ENCODE measurements at regions not wholly inside any gene's neighbourhood (a gene's known extent, or its start where the extent isn't known, plus 50 kb on each side); places are given as distances from the start of the nearest gene placed in this dataset.

- ATAC-seq, result no peak
- H3K36me3 Mint-ChIP-seq (ENCODE audit: low read depth), result peaks cover 1% of the 10 kb centered on the region
- no peaks in the 10 kb centered on the region for H3K4me1 Mint-ChIP-seq
- no peak overlapping the region for H3K27ac Mint-ChIP-seq
- no peak for DNase-seq
- H3K27me3 Mint-ChIP-seq, result no peaks in the 10 kb centered on the region
- no peaks in the 10 kb centered on the region for H3K9me3 Mint-ChIP-seq
- no peak overlapping the region for H3K4me3 Mint-ChIP-seq
These were observed 510.5 kb downstream of the SLITRK6 start for GRCh38 chr13:85288698-85289097.

DNA sequence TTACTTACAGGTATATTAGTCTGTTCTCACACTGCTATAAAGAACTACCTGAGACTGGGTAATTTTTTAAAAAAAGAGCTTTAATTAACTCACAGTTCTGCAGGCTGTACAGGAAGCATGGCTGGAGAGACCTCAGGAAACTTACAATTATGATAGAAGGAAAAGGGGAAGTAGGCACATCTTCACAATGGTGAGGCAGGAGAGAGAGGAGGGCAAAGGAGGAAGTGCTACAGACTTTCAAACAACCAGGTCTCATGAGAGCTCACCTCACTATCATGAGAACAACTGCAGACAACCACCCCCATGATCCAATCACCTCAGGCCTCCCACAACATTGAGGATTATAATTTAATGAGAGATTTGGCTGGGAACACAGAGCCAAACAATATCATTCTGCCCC, 511.7 kb downstream of the SLITRK6 start:
- DNase-seq, result no peak
- Mint-ChIP-seq H3K27me3 (no peaks in the 10 kb centered on the region), H3K9me3 (no peaks in the 10 kb centered on the region), H3K27ac (no peak overlapping the region), H3K4me3 (no peak overlapping the region), H3K36me3 (ENCODE audit: low read depth) (peaks cover 1% of the 10 kb centered on the region), H3K4me1 (no peaks in the 10 kb centered on the region)
- ATAC-seq, result no peak

GRCh38 chr13:85286081-85286480, 513.1 kb downstream of the SLITRK6 start:
- Mint-ChIP-seq H3K4me3 (no peak overlapping the region), H3K36me3 (ENCODE audit: low read depth) (peaks cover 1% of the 10 kb centered on the region), H3K4me1 (no peaks in the 10 kb centered on the region), H3K9me3 (no peaks in the 10 kb centered on the region), H3K27ac (no peak overlapping the region), H3K27me3 (no peaks in the 10 kb centered on the region)
- ATAC-seq, result no peak
- no peak for DNase-seq

DNA sequence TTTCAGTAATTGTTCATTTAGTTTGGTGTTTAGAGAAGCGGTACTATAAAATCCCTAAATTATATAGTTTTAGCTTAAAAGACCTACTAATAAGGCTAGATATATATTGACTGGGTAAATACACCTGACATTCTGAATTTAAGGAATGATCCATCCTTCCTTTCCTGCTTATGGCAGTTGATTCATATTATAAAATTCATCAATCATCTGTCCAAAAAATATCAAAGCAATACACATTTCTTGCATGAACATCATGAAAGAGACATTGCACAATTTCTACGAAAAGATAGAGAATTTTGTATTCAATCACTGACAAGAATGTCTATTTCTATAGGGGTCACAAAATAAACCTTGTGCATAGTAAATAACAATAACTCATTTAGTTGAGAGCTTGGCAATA, 514.9 kb downstream of the SLITRK6 start:
- no peaks in the 10 kb centered on the region for H3K9me3 Mint-ChIP-seq
- H3K4me3 Mint-ChIP-seq, result no peak overlapping the region
- H3K36me3 Mint-ChIP-seq (ENCODE audit: low read depth), result peaks cover 1% of the 10 kb centered on the region
- H3K4me1 Mint-ChIP-seq, result no peaks in the 10 kb centered on the region
- no peak for ATAC-seq
- H3K27me3 Mint-ChIP-seq, result no peaks in the 10 kb centered on the region
- DNase-seq, result no peak
- no peak overlapping the region for H3K27ac Mint-ChIP-seq

DNA sequence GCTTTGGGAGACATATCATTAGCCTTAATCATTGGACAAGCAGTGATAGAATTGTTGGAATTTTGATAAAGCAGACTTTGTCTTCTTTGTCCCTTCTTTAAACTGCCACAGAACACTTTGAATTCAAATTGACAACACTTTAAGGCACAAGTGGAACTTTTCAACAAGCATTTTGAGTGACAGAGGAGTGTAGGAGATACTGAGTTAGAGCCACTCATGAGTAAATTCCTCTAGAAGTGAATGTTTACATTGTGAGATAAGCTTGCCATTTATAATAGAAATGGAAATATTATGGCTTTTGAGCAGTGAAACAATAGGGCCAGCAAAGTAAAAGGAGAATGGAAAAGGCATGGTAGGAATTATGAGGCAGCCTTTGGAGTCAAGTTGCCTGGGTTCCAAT, 515.8 kb downstream of the SLITRK6 start:
- Mint-ChIP-seq H3K27me3 (no peaks in the 10 kb centered on the region), H3K9me3 (no peaks in the 10 kb centered on the region), H3K4me1 (no peaks in the 10 kb centered on the region), H3K36me3 (ENCODE audit: low read depth) (no peaks in the 10 kb centered on the region), H3K27ac (no peak overlapping the region), H3K4me3 (no peak overlapping the region)
- DNase-seq, result no peak
- no peak for ATAC-seq

DNA sequence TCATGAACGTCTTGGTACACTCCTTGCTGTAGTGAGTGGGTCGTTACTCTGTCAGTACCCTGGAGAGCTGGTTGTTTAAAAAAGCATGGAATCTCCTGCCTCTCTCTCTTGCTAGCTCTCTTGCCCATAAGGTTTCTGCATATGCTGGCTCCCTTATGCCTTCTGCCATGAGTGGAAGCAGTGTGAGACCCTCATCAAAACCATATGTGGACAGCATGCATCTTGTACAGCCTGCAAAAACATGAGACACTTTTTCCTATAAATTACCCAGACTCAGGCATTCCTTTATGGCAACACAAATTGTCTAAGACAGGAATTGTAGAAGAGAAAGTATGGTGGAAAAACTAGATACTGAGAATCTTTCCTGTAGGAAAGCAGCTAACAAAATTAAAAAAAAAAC, 516.3 kb downstream of the SLITRK6 start:
- no peaks in the 10 kb centered on the region for H3K27me3 Mint-ChIP-seq
- ATAC-seq (no peak), DNase-seq (no peak)
- H3K4me1 Mint-ChIP-seq, result no peaks in the 10 kb centered on the region
- no peaks in the 10 kb centered on the region for H3K9me3 Mint-ChIP-seq
- no peaks in the 10 kb centered on the region for H3K36me3 Mint-ChIP-seq (ENCODE audit: low read depth)
- H3K27ac Mint-ChIP-seq, result no peak overlapping the region
- H3K4me3 Mint-ChIP-seq, result no peak overlapping the region

DNA sequence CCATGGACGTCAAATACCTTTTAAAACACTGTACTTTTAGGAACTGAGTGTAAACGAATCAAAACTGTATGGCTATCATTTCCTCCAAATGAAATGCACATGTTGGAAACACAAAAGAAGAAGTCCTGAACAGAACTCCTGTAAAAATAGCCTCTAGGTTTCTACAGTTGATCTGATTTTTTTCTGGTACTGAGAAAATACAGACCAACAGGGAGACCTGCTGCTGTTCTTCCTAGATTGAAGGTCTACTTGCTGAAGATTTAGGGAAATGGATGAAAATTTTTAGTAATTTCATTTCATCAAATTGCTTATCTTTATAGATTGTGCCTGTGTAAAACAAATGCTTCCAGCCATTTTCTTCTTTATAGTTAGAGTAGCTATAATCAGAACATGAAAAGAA, 520.4 kb downstream of the SLITRK6 start:
- Mint-ChIP-seq H3K27me3 (no peaks in the 10 kb centered on the region), H3K36me3 (ENCODE audit: low read depth) (no peaks in the 10 kb centered on the region), H3K27ac (no peak overlapping the region), H3K4me3 (no peak overlapping the region), H3K9me3 (peaks cover 4% of the 10 kb centered on the region), H3K4me1 (no peaks in the 10 kb centered on the region)
- DNase-seq, result no peak
- ATAC-seq, result no peak

- H3K4me3 Mint-ChIP-seq, result no peak overlapping the region
- ATAC-seq (no peak), DNase-seq (no peak)
- H3K4me1 Mint-ChIP-seq, result no peaks in the 10 kb centered on the region
- peaks cover 8% of the 10 kb centered on the region for H3K9me3 Mint-ChIP-seq
- H3K36me3 Mint-ChIP-seq (ENCODE audit: low read depth), result no peaks in the 10 kb centered on the region
- H3K27me3 Mint-ChIP-seq, result no peaks in the 10 kb centered on the region
- no peak overlapping the region for H3K27ac Mint-ChIP-seq
These were observed 521.5 kb downstream of the SLITRK6 start for GRCh38 chr13:85277748-85278147.

- H3K36me3 Mint-ChIP-seq (ENCODE audit: low read depth), result no peaks in the 10 kb centered on the region
- ATAC-seq, result no peak
- no peak for DNase-seq
- H3K4me1 Mint-ChIP-seq, result no peaks in the 10 kb centered on the region
- H3K9me3 Mint-ChIP-seq, result peaks cover 7% of the 10 kb centered on the region
- H3K27ac Mint-ChIP-seq, result no peak overlapping the region
- no peaks in the 10 kb centered on the region for H3K27me3 Mint-ChIP-seq
- H3K4me3 Mint-ChIP-seq, result no peak overlapping the region
These were observed 532.4 kb downstream of the SLITRK6 start for GRCh38 chr13:85266771-85267170.

- Mint-ChIP-seq H3K9me3 (peaks cover 6% of the 10 kb centered on the region), H3K27ac (no peak overlapping the region), H3K4me3 (no peak overlapping the region), H3K4me1 (no peaks in the 10 kb centered on the region), H3K27me3 (no peaks in the 10 kb centered on the region), H3K36me3 (ENCODE audit: low read depth) (no peaks in the 10 kb centered on the region)
- ATAC-seq (no peak), DNase-seq (no peak)
These were observed 532.9 kb downstream of the SLITRK6 start for GRCh38 chr13:85266331-85266730.

GRCh38 chr13:85265296-85265695, 533.9 kb downstream of the SLITRK6 start:
- Mint-ChIP-seq H3K4me1 (no peaks in the 10 kb centered on the region), H3K27me3 (no peaks in the 10 kb centered on the region), H3K27ac (no peak overlapping the region), H3K9me3 (peaks cover 6% of the 10 kb centered on the region), H3K36me3 (ENCODE audit: low read depth) (no peaks in the 10 kb centered on the region), H3K4me3 (no peak overlapping the region)
- ATAC-seq (no peak), DNase-seq (no peak)

GRCh38 chr13:85262499-85262898, 536.7 kb downstream of the SLITRK6 start:
- DNase-seq (no peak), ATAC-seq (no peak)
- Mint-ChIP-seq H3K36me3 (ENCODE audit: low read depth) (no peaks in the 10 kb centered on the region), H3K27me3 (no peaks in the 10 kb centered on the region), H3K27ac (no peak overlapping the region), H3K4me3 (no peak overlapping the region), H3K4me1 (no peaks in the 10 kb centered on the region), H3K9me3 (peaks cover 2% of the 10 kb centered on the region)

GRCh38 chr13:85261757-85262346, 537.4 kb downstream of the SLITRK6 start:
- Mint-ChIP-seq H3K36me3 (ENCODE audit: low read depth) (no peaks in the 10 kb centered on the region), H3K4me3 (no peak overlapping the region), H3K4me1 (no peaks in the 10 kb centered on the region), H3K9me3 (no peaks in the 10 kb centered on the region), H3K27me3 (no peaks in the 10 kb centered on the region), H3K27ac (no peak overlapping the region)
- no peak for ATAC-seq
- DNase-seq, result no peak

- no peak overlapping the region for H3K27ac Mint-ChIP-seq
- no peaks in the 10 kb centered on the region for H3K27me3 Mint-ChIP-seq
- no peaks in the 10 kb centered on the region for H3K36me3 Mint-ChIP-seq (ENCODE audit: low read depth)
- no peaks in the 10 kb centered on the region for H3K4me1 Mint-ChIP-seq
- ATAC-seq (no peak), DNase-seq (no peak)
- H3K9me3 Mint-ChIP-seq, result no peaks in the 10 kb centered on the region
- H3K4me3 Mint-ChIP-seq, result no peak overlapping the region
These were observed 538.3 kb downstream of the SLITRK6 start for GRCh38 chr13:85260896-85261295.

- no peak overlapping the region for H3K27ac Mint-ChIP-seq
These were observed 543.2 kb downstream of the SLITRK6 start for GRCh38 chr13:85255978-85256377.

DNA sequence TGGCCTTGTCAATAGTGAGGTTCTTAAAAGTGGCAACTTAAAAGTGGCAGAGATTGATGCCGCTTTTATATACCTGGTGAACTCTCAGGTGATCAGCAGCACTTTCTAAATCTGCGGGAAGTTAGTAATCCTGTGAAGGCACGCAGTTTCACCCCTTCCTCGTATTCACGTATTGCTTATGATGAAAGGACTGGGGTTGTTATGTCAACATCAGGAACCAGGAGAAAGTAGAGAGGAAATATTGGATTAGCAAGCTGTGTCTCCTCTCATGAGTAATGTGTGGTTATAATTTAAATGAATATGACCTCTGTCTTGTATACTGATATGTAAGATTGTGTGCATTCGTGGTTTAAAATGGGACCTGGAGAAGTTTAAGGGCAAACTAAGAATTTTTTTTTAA, 544.6 kb downstream of the SLITRK6 start:
- H3K4me1 Mint-ChIP-seq, result no peaks in the 10 kb centered on the region
- H3K27ac Mint-ChIP-seq, result no peak overlapping the region
- DNase-seq (no peak), ATAC-seq (no peak)
- H3K27me3 Mint-ChIP-seq, result no peaks in the 10 kb centered on the region
- H3K36me3 Mint-ChIP-seq (ENCODE audit: low read depth), result no peaks in the 10 kb centered on the region
- no peak overlapping the region for H3K4me3 Mint-ChIP-seq
- H3K9me3 Mint-ChIP-seq, result peaks cover 8% of the 10 kb centered on the region

More at GRCh38 chr13:85255978-85256377, 543.2 kb downstream of the SLITRK6 start:
- Mint-ChIP-seq H3K4me1 (no peaks in the 10 kb centered on the region), H3K36me3 (ENCODE audit: low read depth) (no peaks in the 10 kb centered on the region), H3K9me3 (peaks cover 8% of the 10 kb centered on the region), H3K4me3 (no peak overlapping the region), H3K27me3 (no peaks in the 10 kb centered on the region)
- DNase-seq, result no peak
- no peak for ATAC-seq
